K562 (cell line): ENCODE measurements at regions not wholly inside any gene's neighbourhood (a gene's known extent, or its start where the extent isn't known, plus 50 kb on each side); places are given as distances from the start of the nearest gene placed in this dataset.

Experiments
- ATAC-seq: fragments of 200-7000 bp; cut with Tn5 transposase; 3 replicates; pipeline ENCODE4 v1.9.1; 2020; ENCODE audit warnings: moderate library complexity
- BruUV-seq: library from RNA; stranded (reverse); fragments of 400-500 nt; replicated peaks from 2 replicates; lab custom pipeline; 2021; lab: Mats Ljungman, UMichigan
- CTCF ChIA-PET: fragments of 300-600 bp; formaldehyde crosslinking; extraction: SDS; loops from one replicate; lab custom pipeline; 2021; ENCODE audit warnings: low intra/inter-chr PET ratio; lab: Yijun Ruan, JAX
- POLR2A ChIA-PET: fragments of 300-600, 350-650 bp; sonication (Branson Sonifier 250); formaldehyde crosslinking; extraction: SDS; loops from one replicate; lab custom pipeline; 2021; ENCODE audit warnings: antibody characterized with exemption, inconsistent platforms; lab: Yijun Ruan, JAX
- DNase-seq, 4 experiments: peaks; one replicate each; pipeline versions ENCODE4 v3.0.0 to v3.0.0-alpha.2; 2011 to 2018; ENCODE audit warnings: low spot score in 3 of 4, mixed read lengths in 3 of 4; ENCODE audit errors: extremely low read depth in 1 of 4
- FAIRE-seq: peaks from 2 replicates; lab custom pipeline; 2011; peaks lifted over from hg19 to GRCh38; lab: Jason Lieb, UNC
- H2AFZ ChIP-seq: 2 replicates; pipeline ENCODE4 v1.6.0; 2011; ENCODE audit warnings: low read depth, low read length, control low read depth, inconsistent platforms
- H3K27ac ChIP-seq: fragments of 200-600 bp; 3 replicates; pipeline ENCODE4 v1.8.0; 2011; ENCODE audit warnings: low read depth, mild to moderate bottlenecking, control low read depth, inconsistent platforms, low read length, moderate library complexity, mixed read lengths; ENCODE audit errors: extremely low read depth
- H3K27me3 ChIP-seq, 2 experiments: fragments of 300-600 bp in 1 of 2; 2 replicates in 1 of 2; 3 replicates in 1 of 2; pipeline versions ENCODE4 v1.6.0 to v1.8.0; 2011; ENCODE audit warnings: inconsistent platforms in 2 of 2, low read length in 2 of 2, mild to moderate bottlenecking in 1 of 2, mixed read lengths in 1 of 2, moderate library complexity in 1 of 2; ENCODE audit not compliant: control insufficient read depth in 2 of 2, insufficient read depth in 2 of 2
- H3K36me3 ChIP-seq: fragments of 300-600 bp; 3 replicates; pipeline ENCODE4 v1.8.0; 2011; ENCODE audit warnings: mild to moderate bottlenecking, low read length, inconsistent platforms; ENCODE audit not compliant: control insufficient read depth, insufficient read depth
- H3K4me1 ChIP-seq, 2 experiments: fragments of 200-600 bp in 1 of 2; replicated peaks in 1 of 2; 2 replicates in 1 of 2; 3 replicates in 1 of 2; pipeline versions ENCODE4 v1.5.1 to v1.8.0; 2011; ENCODE audit warnings: inconsistent platforms in 2 of 2, low read length in 2 of 2, mild to moderate bottlenecking in 1 of 2, mixed read lengths in 1 of 2, moderate library complexity in 1 of 2; ENCODE audit not compliant: control insufficient read depth in 2 of 2, insufficient read depth in 2 of 2
- H3K4me2 ChIP-seq: 2 replicates; pipeline ENCODE4 v1.6.1; 2011; ENCODE audit warnings: low read length, control low read depth, inconsistent platforms, mixed read lengths; ENCODE audit not compliant: insufficient read depth
- H3K4me3 ChIP-seq: fragments of 200-600 bp; sonication (generic), shearing (Covaris generic); 2 replicates; pipeline ENCODE4 v1.5.1; 2016; ENCODE audit warnings: control low read depth, inconsistent platforms
- H3K79me2 ChIP-seq: fragments of 200-600 bp; 3 replicates; pipeline ENCODE4 v1.8.0; 2011; ENCODE audit warnings: low read length, inconsistent platforms; ENCODE audit not compliant: control insufficient read depth, insufficient read depth
- H3K9ac ChIP-seq, 2 experiments: 2 replicates each; pipeline versions ENCODE4 v1.6.0 to v1.6.1; 2011; ENCODE audit warnings: low read depth in 2 of 2, low read length in 2 of 2, control low read depth in 1 of 2, inconsistent platforms in 1 of 2, mild to moderate bottlenecking in 1 of 2, mixed read lengths in 1 of 2; ENCODE audit not compliant: insufficient read depth in 1 of 2
- H3K9me1 ChIP-seq: one replicate; pipeline ENCODE4 v1.6.0; 2011; ENCODE audit warnings: inconsistent platforms, mild to moderate bottlenecking, low read length, moderate library complexity; ENCODE audit not compliant: control insufficient read depth, insufficient read depth
- H3K9me3 ChIP-seq: replicated peaks from 2 replicates; pipeline ENCODE4 v1.5.1; 2011; ENCODE audit warnings: low read depth, low read length, inconsistent platforms; ENCODE audit not compliant: control insufficient read depth, insufficient read depth
- H4K20me1 ChIP-seq: replicated peaks from 2 replicates; pipeline ENCODE4 v1.6.1; 2011; ENCODE audit warnings: low read length, inconsistent platforms, mixed read lengths; ENCODE audit not compliant: control insufficient read depth, insufficient read depth
- ATF3 ChIP-seq, 2 experiments: fragments of 450-650 bp in 1 of 2; sonication (generic) in 1 of 2; formaldehyde crosslinking in 1 of 2; IDR thresholded peaks in 1 of 2; conservative IDR thresholded peaks in 1 of 2; 2 replicates each; pipeline versions ENCODE4 v1.6.1 to v1.8.1; 2016 to 2023; ENCODE audit warnings: mild to moderate bottlenecking in 2 of 2, moderate library complexity in 2 of 2, inconsistent platforms in 1 of 2, missing genetic modification reagents in 1 of 2
- C11orf30 ChIP-seq: fragments of 450-650 bp; IDR thresholded peaks from 2 replicates; pipeline ENCODE4 v1.6.1; 2016; ENCODE audit warnings: low read depth, mild to moderate bottlenecking
- DMBX1 ChIP-seq: fragments of 250-450 bp; sonication (Bioruptor Pico); IDR thresholded peaks from 2 replicates; pipeline ENCODE4 v1.8.0; 2022; ENCODE audit warnings: inconsistent platforms, mild to moderate bottlenecking, moderate library complexity, borderline replicate concordance
- FOSL1 ChIP-seq: fragments of 200-800 bp; sonication (Bioruptor generic); conservative IDR thresholded peaks from 2 replicates; pipeline ENCODE4 v1.6.1; 2016; ENCODE audit warnings: missing genetic modification characterization, missing compliant biosample characterization
- HNRNPH1 ChIP-seq: fragments of 200-400 bp; formaldehyde crosslinking; optimal IDR thresholded peaks from 2 replicates; pipeline ENCODE3; 2017; ENCODE audit warnings: low read depth, mild to moderate bottlenecking, low read length, moderate library complexity
- MAFF ChIP-seq: IDR thresholded peaks from 2 replicates; pipeline ENCODE4 v1.6.1; 2012; ENCODE audit warnings: low read length, improper control_type of control experiment
- MAFG ChIP-seq: fragments of 450-650 bp; conservative IDR thresholded peaks from 2 replicates; pipeline ENCODE4 v1.6.1; 2016; ENCODE audit warnings: missing genetic modification characterization, missing compliant biosample characterization
- MAFK ChIP-seq: IDR thresholded peaks from 2 replicates; pipeline ENCODE4 v1.6.1; 2011; ENCODE audit warnings: low read length, improper control_type of control experiment
- MEF2A ChIP-seq: IDR thresholded peaks from 2 replicates; pipeline ENCODE4 v1.6.1; 2011; ENCODE audit warnings: low read depth, mild to moderate bottlenecking, low read length, moderate library complexity; ENCODE audit not compliant: control insufficient read depth
- MEF2D ChIP-seq: conservative IDR thresholded peaks from 2 replicates; pipeline ENCODE4 v1.6.1; 2016; ENCODE audit warnings: low read depth, missing genetic modification characterization, missing compliant biosample characterization
- NCOA4 ChIP-seq: fragments of 450-650 bp; IDR thresholded peaks from 2 replicates; pipeline ENCODE4 v1.6.1; 2018; ENCODE audit warnings: mild to moderate bottlenecking; ENCODE audit not compliant: partially characterized antibody
- NFE2 ChIP-seq: IDR thresholded peaks from 2 replicates; pipeline ENCODE4 v1.6.1; 2014; ENCODE audit warnings: antibody characterized with exemption, low read depth
- NFE2L1 ChIP-seq: fragments of 450-650 bp; IDR thresholded peaks from 2 replicates; pipeline ENCODE4 v1.6.1; 2016; ENCODE audit warnings: missing genetic modification characterization, low read depth, mild to moderate bottlenecking, missing compliant biosample characterization, moderate library complexity, borderline replicate concordance
- PURB ChIP-seq: sonication (generic); formaldehyde crosslinking; IDR thresholded peaks from 2 replicates; pipeline ENCODE4 v1.9.0; 2021; ENCODE audit warnings: low read depth, mild to moderate bottlenecking, missing genetic modification reagents
- TEAD1 ChIP-seq, 2 experiments: fragments of 450-650 bp in 1 of 2; sonication (generic) in 1 of 2; formaldehyde crosslinking; IDR thresholded peaks; 2 replicates each; pipeline versions ENCODE4 v1.4.0 to v1.8.0; 2020 to 2022; ENCODE audit warnings: mild to moderate bottlenecking in 2 of 2, missing genetic modification reagents in 1 of 2
- ZMIZ1 ChIP-seq, 2 experiments: fragments of 150-350 bp in 1 of 2; IDR thresholded peaks; 2 replicates each; pipeline ENCODE4 v1.6.1; 2012 to 2016; ENCODE audit warnings: low read depth in 2 of 2, low read length in 2 of 2, mild to moderate bottlenecking in 1 of 2, moderate library complexity in 1 of 2
- ZNF316 ChIP-seq: fragments of 450-650 bp; IDR thresholded peaks from 2 replicates; pipeline ENCODE4 v1.6.1; 2016
- in situ Hi-C: fragments of 300-500 bp; cut with MboI; formaldehyde crosslinking; loops from 4 replicates; pipeline ENCODE4 v1.15.0; 2018; ENCODE audit warnings: inconsistent platforms, mixed read lengths
- intact Hi-C: fragments of 100-400 bp; cut with micrococcal nuclease; formaldehyde crosslinking; loops from 2 replicates; pipeline ENCODE4 v1.14.2; 2022
- TF ChIP-seq, protein P1 (sequence below): fragments of 250-450 bp; sonication (Bioruptor Pico); IDR thresholded peaks from 2 replicates; pipeline ENCODE4 v1.8.0; 2021; ENCODE audit warnings: borderline replicate concordance, mild to moderate bottlenecking, moderate library complexity; ENCODE audit not compliant: poor library complexity, severe bottlenecking

- no peaks in the 10 kb centered on the region for H4K20me1 ChIP-seq
- no peaks in the 10 kb centered on the region; the same call in 1 of the 2 replicates for H3K9me3 ChIP-seq
- no peaks in the 10 kb centered on the region for H3K79me2 ChIP-seq
- ChIA-PET POLR2A (no interaction called here), CTCF (no interaction called here)
- ATAC-seq (peak; percentile 54; the same call in 2 of the 3 replicates), FAIRE-seq (peak; percentile 32), DNase-seq (peak in 1 of 4 experiments; percentile 7)
- H3K36me3 ChIP-seq, result no peaks in the 10 kb centered on the region
- in situ Hi-C loops (no loop called here), intact Hi-C loops (no loop called here)
- H3K27ac ChIP-seq, result no peak overlapping the region
- no peaks in the 10 kb centered on the region for H3K27me3 ChIP-seq
- H3K4me2 ChIP-seq, result no peak overlapping the region
- H3K4me1 ChIP-seq, result no peaks in the 10 kb centered on the region; a peak in 2 of 5 replicates
- BruUV-seq, result no TSS peak
- H2AFZ ChIP-seq, result no peak overlapping the region
- TF ChIP-seq NFE2L1 (peak; percentile 17; the same call in 1 of the 2 replicates), MAFF (peak; percentile 84), MAFK (peak; percentile 83), C11orf30 (peak; percentile 94), ZMIZ1 (IDR thresholded peaks at IDR 0.05; ENCODE audit: low read depth in 2 of 2, low read length in 2 of 2) (no peak), MEF2D (tag) (0 out of 2 replicates have a peak, but pooled peaks have one; percentile 45), HNRNPH1 (no peak), ATF3 (IDR thresholded peaks at IDR 0.05) (peak; percentile 7; the same call in 1 of the 2 replicates), ATF3 (CRISPR knock-in tag; conservative IDR thresholded peaks at IDR 0.05) (no peak), PURB (CRISPR knock-in tag) (no peak), FOSL1 (peak; percentile 37; the same call in 1 of the 2 replicates), DMBX1 (CRISPR knock-in tag) (no peak), MEF2A (peak; percentile 58; the same call in 1 of the 2 replicates), NFE2 (peak; percentile 77), ZNF316 (peak; percentile 97), NCOA4 (no peak), MAFG (peak; percentile 96), TEAD1 (CRISPR knock-in tag; IDR thresholded peaks at IDR 0.05) (peak in 1 of 2 experiments; percentile 72; a peak in 2 of 4 replicates)
- TF ChIP-seq, protein P1, sequence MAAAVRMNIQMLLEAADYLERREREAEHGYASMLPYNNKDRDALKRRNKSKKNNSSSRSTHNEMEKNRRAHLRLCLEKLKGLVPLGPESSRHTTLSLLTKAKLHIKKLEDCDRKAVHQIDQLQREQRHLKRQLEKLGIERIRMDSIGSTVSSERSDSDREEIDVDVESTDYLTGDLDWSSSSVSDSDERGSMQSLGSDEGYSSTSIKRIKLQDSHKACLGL (CRISPR knock-in tag), result no peak
- no peak overlapping the region for H3K4me3 ChIP-seq
- no peak overlapping the region for H3K9ac ChIP-seq
- H3K9me1 ChIP-seq, result no peaks in the 10 kb centered on the region
These were observed 180.3 kb upstream of the TENM3 start for GRCh38 chr4:182062936-182063335.
